ENCODE measurements at regions not wholly inside any gene's neighbourhood (a gene's known extent, or its start where the extent isn't known, plus 50 kb on each side); places are given as distances from the start of the nearest gene placed in this dataset.

- TF ChIP-seq CTCF (conservative IDR thresholded peaks at IDR 0.05; ENCODE audit: low read length), result no peak
- no peak overlapping the region for H3K4me3 ChIP-seq (ENCODE audit: low read length)
- DNase-seq (ENCODE audit: low read depth), result no peak
Observed at GRCh38 chr10:33422471-33423153, 88.1 kb upstream of the NRP1 start.

- peak; percentile 95 for DNase-seq (ENCODE audit: low read depth)
- no peak overlapping the region for H3K4me3 ChIP-seq (ENCODE audit: low read length)
- TF ChIP-seq CTCF (conservative IDR thresholded peaks at IDR 0.05; ENCODE audit: low read length), result no peak
Observed at GRCh38 chr10:33421789-33422462, 87.5 kb upstream of the NRP1 start.

- no peak for TF ChIP-seq CTCF (conservative IDR thresholded peaks at IDR 0.05; ENCODE audit: low read length)
- DNase-seq (ENCODE audit: low read depth), result no peak
- H3K4me3 ChIP-seq (ENCODE audit: low read length), result no peak overlapping the region
Observed at GRCh38 chr10:33419311-33419710, 84.8 kb upstream of the NRP1 start.

- no peak for TF ChIP-seq CTCF (conservative IDR thresholded peaks at IDR 0.05; ENCODE audit: low read length)
- H3K4me3 ChIP-seq (ENCODE audit: low read length), result no peak overlapping the region
- no peak for DNase-seq (ENCODE audit: low read depth)
Observed at GRCh38 chr10:33418301-33418700, 83.8 kb upstream of the NRP1 start.

- no peak for DNase-seq (ENCODE audit: low read depth)
- H3K4me3 ChIP-seq (ENCODE audit: low read length), result no peak overlapping the region
- TF ChIP-seq CTCF (conservative IDR thresholded peaks at IDR 0.05; ENCODE audit: low read length), result no peak
Observed at GRCh38 chr10:33416691-33417090, 82.2 kb upstream of the NRP1 start.

GRCh38 chr10:33416209-33416608 lies 81.7 kb upstream of the NRP1 start:
- H3K4me3 ChIP-seq (ENCODE audit: low read length), result no peak overlapping the region
- DNase-seq (ENCODE audit: low read depth), result no peak
- no peak for TF ChIP-seq CTCF (conservative IDR thresholded peaks at IDR 0.05; ENCODE audit: low read length)

GRCh38 chr10:33414841-33415240 lies 80.4 kb upstream of the NRP1 start:
- no peak overlapping the region for H3K4me3 ChIP-seq (ENCODE audit: low read length)
- no peak for TF ChIP-seq CTCF (conservative IDR thresholded peaks at IDR 0.05; ENCODE audit: low read length)
- DNase-seq (ENCODE audit: low read depth), result no peak
